HG03571 (cell line): ENCODE measurements at regions not wholly inside any gene's neighbourhood (a gene's known extent, or its start where the extent isn't known, plus 50 kb on each side); places are given as distances from the start of the nearest gene placed in this dataset.

ENCODE experiments used
- ATAC-seq: cut with Tn5 transposase; IDR thresholded peaks from one replicate; pipeline ENCODE4 v1.9.1; 2021; ENCODE audit not compliant: unreplicated experiment

DNA sequence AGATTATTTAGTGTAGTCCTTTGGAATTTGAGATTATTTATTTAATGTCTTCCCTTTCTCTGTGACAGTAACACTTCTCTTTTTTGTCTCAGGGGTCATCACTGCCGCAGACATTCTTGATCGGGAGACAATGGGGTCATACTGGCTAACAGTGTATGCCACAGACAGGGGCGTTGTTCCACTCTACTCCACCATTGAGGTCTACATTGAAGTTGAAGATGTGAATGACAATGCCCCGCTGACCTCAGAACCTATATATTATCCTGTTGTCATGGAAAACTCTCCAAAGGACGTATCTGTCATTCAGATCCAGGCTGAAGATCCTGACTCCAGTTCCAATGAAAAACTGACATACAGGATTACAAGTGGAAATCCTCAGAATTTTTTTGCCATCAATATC, 299.9 kb downstream of the FAT3 start:
- no peak for ATAC-seq

DNA sequence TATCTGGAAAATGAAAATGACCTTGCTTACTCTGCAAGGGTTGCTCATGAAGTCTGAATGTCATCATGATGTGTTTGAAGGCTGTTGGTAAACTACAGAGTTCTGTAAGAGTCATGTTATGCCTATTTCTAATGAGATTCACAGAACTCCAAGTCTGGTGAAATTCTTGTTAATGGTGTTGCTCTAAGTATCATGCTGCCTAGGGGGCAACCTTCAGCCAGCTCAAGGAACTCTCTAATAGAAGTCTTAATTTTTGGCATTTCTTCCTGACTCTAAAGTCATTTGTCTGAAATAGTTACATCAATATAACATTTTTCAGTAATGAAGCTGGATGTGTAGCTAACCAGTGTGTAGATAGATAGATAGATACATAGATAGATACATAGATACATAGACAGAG, 302.8 kb downstream of the FAT3 start:
- ATAC-seq = no peak

DNA sequence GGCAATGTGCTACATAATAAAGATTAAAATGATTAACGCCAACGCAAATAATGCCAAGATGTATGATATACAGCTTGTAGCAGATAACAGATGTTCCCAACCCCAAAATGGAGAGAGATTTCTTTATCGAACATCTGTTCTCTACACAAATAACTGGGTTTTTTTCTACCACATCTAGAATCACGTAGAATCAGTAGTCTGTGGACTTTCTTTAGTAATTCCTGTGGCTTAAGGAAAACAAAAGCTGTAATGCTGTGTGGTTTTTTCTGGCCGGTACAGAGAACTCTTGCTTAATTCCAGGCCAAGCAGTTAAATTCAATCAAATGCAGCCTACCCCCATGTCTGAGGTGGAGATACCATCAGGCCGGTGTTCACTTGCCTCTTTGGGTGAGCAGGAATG, 303.4 kb downstream of the FAT3 start:
- ATAC-seq = no peak

DNA sequence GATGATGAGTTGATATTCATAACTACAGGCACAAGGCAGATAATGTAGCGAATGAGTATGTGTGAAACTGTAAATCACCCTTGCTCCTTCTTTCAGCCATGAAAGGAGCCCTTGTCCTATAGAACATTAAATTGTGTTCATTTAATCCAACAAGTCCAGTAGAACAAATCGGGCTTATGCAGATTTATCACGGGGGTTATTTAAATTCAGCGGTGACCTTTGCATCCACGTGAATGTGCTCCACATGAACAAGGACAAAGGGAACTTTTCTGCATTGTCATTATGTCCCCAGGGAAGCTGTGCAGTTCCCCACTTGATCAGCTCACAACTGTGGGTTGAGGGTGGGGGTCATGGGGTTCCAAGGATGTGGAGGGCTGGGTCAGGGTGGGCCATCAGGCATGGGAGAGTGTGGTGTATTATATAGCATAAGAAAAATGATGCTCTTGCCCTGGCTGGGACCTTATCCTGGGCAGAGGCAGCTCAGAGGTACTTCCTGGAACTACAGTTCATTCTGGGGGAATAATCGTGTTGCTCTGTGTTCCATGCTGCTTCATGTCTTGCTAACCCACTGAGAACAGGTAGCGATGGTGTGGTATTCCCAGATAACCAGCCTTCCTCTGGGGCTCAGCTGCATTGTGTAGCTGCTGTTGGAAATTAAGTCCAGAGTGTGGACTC, 306.6 kb downstream of the FAT3 start:
- no peak for ATAC-seq

DNA sequence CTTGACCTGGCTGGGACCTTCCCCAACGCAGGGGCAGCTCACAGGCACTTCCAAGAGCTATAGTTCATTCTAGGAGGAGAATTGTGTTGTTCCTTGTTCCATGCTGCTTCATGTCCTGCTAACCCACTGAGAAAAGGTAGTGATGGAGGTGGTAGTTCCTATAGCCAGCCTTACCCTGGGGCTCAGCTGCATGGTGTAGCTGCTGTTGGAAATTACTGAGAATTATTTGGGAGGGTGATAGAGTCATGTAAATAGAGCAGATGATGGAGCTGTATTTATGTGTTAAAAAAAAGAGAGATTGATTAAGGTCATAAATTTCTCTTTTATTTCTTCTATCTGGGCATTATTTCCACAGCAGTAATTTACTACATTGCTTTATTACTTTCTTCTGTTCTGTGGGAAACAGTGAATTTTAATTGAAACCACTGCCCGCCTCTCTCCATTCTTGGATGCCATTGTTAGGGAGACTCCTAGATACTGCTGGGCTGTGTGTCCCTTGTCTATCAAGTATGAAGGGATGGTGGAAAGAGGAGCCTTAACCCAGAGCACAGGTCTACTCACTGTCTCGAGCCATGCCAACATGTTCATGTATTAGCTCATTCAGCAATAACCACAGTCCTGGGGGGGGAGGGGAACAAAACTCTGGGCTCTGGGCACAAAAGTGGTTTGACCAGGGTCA, 309.2 kb downstream of the FAT3 start:
- ATAC-seq = no peak

DNA sequence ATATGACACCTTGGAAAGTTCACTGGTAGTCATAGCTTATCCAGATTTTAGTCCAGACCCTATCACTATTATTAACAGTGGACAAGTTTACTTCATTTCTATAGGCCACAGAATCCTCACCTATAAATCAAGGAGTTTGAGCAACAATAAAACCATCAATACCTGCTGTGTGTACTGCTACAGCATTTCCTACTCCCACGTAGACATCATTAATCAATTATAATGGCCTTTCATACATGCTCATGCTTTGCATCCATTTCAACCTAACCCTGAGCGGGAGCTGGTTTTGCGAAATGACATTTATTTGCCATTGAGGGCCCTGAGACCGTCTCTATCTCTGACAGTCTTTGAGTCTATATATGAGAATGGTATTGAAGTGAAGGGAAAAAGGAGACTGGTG, 312.3 kb downstream of the FAT3 start:
- ATAC-seq = no peak

DNA sequence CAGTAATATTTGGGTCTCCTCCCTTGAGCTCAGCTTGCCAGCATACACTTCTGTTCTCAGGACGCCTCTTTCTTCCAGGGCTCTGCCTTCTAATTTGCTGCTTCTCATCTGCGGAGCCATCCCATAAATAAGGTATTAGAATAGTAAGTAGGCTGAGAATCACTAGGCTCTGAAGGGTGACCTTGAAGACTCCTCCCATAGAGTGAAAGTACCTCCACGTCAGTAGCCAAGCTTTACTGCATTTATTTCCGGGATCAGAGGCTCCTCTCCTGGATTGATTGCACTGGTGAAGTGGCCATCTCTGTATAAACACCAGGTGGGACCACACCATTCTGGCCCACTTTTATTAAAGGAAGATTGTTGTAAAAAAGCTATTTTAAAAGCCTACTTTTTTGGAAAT, 315.5 kb downstream of the FAT3 start:
- no peak for ATAC-seq

DNA sequence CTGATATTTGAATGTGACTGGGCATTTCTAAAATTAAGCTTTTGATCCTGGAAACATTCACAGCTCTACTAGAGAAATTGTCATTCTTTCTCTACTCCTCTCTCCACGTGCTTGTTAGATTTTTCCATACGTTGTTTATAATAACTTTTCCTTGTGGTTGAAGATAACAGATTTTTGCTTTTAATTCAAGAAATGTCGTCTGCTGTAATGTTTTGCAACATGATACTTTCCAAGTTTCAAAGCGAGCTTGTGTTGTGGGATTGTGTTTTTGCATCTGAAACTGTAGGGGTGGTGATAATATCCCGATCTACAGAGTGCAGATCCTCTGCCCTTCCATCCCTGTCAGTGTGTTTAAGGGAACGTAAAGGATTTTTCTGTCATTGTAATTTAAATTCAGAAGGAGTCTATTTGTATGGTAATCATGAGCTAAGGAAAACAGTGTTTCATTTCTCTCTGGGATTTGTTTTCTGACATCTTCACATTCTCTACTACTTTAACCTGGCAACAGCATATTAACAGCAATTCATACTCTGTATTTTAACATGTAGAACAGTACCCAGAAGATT, 321.4 kb downstream of the FAT3 start:
- ATAC-seq = no peak

DNA sequence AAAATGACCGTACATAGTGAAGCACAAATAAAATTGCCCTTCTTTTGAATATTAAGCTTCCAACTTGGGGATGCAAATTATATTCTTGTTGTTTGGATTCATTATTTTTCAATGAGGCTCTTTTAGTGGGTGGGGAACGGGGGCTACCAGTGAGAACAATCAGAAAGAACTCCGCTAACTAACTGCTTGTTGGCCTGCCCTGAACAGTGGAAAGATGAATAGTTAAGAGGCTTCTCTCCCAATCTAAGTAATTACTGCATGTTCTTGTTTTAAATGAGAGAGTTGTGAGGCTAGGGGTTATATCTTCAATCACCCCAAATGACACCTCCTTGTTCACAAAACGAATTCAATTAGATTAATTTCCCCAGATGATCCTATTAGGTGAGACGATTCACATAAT, 322.0 kb downstream of the FAT3 start:
- ATAC-seq = no peak

DNA sequence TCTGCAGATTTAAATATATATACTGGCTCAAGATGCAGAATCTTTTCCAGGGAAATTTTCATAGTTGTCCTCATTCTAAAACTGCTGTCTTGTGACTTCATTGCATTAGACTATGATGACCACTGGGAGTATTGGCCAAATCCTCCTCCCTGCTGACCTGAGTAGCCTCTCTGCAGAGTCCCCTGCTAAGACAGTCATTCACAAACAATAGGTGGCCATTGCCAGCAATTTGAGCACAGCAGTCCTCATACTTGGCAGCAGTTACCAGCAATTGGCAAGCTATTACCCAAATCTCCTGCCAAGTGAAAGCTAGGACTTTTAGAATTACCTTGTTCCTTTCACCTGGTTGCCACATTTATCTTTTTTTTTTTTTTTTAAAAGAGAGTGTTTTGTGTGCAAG, 325.8 kb downstream of the FAT3 start:
- no peak for ATAC-seq

DNA sequence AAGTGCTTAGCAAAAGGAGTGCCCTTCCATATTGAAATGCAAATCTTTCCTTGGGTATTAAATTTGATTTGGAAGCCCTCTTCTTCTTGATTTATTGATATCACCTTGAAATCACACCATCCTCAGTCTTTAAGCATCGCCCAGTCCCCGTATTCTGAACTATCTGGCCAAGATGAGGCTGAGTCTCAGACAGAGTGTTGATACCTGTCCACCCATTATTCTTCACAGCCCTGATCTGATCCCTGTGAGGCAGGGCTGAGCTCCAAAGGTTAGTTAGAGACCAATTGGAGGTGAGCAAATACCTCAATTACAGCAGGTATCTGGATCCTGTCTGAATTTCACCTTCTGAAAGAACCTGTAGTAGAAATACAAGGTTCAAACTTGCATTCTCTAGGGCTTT, 326.3 kb downstream of the FAT3 start:
- no peak for ATAC-seq

DNA sequence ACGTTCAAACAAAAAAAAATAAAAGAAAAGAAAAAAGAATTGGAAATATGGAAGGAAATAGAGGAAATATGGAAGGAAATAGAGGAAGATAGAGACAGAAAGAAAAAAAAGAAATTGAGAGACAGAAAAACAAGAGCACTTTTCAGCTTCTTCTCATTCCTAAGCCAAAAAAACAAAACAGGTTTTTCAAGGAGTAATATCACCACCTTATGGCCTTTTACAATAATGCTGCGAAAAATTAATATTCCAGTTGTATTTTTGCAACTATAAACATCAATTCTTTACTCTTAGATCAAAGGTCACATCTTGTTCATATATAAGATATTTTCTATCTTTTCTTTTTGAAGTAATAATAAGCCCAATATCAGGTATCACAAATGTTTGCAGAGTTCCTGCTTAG, 328.3 kb downstream of the FAT3 start:
- no peak for ATAC-seq

DNA sequence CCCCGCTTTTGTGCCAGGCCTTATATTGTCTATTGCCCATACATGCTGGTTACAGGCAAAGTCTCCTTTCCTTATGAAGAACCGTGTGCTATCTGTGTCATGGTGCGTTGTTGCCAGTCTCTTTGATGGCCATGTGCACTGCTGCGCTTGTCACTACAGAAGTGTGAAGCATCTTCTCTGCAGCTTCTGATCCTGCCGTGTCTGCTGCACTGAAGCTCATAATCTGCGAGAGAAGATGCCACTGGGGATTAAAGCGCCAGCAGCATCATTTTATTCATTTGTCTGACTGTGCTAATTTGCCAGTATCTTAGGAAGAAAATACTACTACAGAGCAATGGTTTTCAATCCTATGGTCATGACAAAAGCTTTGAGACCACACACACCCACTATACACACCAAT, 330.1 kb downstream of the FAT3 start:
- ATAC-seq = no peak

DNA sequence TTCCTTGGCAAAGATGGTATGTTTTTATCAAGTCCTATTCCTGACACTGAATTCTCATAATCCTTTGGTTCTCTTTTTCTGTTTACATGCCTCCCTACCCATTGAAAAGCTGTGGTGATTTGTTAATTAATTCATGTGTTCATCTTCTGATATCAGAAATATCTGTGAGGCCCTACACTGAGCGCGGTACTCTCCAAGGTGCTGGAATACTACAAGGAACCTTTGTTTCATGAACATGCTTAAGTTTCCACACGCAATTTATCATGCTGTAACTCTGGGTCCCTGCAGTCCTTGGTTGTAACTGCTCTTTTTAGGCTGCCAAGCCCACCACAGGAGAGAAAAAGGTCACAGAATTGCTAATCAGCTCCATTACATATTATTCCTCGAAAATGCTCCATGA, 331.8 kb downstream of the FAT3 start:
- no peak for ATAC-seq

DNA sequence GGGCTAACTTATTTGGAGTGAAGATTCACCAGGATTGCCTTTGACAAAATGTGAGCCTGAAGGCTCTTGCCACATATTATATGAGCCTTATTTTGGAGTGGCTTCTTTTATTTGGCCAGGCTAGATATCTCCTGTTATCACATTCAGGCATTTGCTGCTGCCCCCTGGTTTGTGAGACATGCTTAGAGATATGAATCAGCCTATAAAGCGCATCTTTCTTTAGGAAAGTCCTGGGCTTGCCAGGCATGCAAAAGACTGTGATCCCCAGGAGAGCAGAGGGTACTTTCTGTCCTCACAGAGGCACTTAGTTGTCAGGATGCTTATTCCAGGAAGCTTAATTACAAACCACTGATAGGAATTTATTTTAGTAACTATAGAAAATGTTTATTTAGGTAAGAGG, 333.3 kb downstream of the FAT3 start:
- no peak for ATAC-seq

DNA sequence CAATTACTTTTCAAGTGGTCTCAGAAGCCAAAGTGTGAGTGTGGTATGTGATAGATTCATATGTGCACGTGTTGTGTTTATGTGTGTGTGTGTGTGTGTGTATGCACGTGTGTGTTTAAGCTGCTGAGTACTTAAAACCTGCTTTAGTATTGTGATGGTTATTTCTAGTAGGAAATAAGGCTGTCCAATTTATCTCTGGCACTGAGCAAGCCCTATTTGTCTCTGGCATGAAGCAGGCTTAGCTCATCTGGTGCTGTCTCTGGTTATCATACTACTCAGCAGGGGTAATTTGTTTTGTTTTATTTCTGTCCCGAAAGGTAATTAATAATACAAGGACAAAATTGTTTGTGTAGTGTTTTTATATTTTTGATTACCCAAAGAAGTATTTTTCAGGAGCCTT, 333.7 kb downstream of the FAT3 start:
- no peak for ATAC-seq

DNA sequence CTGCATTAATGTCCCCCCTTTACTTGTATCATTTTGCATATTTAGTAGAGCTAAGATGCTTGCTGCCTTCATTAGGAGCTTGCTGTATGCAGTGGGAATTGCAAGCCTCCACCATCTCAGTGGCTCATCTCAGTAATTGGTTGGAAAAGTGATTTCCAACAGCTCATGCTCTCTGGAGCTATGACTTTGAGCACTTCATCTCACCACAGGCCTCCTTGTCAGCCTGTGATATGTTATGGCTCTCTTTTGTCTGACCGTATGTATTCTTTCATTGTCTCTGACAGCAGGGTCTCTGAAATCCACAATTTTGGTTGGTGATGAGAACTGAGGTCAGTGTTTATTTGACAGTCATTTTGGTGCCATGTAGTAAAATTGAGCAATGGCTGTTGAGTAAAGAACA, 345.1 kb downstream of the FAT3 start:
- ATAC-seq = no peak

DNA sequence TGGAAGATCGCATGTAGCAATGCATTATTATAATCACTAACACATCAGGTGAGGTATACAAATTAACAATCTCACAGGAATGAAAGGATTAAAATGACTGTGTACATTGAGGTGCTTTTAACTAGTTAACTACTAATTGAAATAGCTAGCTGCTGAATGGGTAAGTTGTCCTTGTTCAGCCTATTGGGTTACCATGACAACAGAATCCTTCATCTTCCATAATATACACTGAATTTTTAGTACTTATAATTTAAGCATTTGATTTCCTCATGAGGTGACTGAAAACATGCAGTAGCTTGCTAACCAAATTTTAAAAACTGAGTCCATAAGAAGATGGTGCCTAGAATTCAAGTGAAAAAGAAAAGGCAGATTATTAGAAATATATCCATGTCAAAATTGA, 347.9 kb downstream of the FAT3 start:
- no peak for ATAC-seq

DNA sequence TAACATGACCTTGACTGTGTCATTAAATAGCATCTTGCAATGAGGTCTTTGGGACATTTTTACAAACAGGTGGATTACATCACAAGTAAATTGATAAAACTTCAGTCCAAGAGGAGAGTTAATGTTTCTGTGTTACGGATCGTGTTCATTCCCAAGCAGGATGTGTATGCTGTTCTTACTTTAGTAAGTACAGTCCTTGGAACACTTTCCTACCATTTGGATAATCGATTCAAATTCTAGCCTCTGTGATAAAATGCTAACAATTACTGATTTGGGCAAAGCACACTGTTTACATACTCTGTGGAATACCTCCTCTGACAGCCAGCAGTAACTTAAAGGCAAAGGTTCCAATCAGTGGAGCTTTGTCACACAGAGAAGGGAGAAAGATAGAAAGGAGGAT, 351.7 kb downstream of the FAT3 start:
- no peak for ATAC-seq

DNA sequence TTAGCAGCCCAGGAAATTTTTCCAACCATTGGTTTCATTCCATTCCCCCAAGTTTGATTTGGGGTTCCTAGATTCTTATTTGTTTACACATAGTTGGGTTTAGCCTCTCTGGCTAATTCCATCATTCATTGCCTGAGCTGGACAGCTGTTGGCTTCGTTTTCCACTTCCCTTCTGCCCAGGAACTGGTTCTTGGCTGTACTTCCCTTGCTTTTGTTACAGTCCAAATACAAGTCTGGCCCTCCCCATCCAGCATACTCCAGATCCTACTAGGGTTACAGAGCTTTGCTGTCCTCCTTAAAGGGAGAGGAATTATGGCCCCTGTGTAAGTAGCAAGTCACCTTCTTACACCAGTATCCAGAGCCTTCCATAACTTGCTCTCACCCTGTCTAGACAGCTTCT, 356.3 kb downstream of the FAT3 start:
- no peak for ATAC-seq

DNA sequence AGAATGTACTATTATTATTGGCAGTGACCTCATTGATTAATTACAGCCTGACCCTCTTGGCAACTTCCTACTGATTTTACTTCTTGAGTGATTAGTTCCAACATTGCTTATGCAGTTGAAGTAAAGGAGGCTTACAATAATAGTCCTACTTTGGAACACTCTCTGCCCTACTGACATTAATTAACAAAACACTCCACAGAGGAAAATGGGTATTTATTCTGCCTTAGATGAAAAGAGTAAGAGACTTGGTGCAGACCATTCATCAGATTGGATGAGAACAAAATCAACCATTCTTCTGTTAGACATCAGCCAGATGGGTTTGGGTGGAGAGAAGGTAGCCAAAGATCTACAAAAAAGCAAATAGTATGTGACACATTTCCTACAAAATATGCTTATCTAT, 363.8 kb downstream of the FAT3 start:
- ATAC-seq = no peak

DNA sequence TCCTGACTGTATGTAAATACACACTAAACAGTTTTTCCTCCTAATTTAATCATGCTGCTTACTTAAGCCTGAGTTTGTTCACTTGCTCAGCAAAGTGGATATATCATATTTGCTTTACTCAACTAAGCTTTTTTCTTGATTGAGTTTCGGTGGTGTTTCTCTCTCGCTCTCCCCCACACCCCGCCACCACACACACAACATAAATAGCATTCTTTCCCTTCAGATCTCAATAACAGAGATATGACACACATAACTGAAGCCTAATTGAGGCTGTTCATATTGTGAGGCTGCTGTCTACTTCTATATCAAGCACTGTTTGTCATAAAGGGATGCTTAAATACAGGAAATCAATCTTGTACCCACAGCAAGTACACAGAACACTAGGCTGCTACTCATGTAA, 364.9 kb downstream of the FAT3 start:
- no peak for ATAC-seq

DNA sequence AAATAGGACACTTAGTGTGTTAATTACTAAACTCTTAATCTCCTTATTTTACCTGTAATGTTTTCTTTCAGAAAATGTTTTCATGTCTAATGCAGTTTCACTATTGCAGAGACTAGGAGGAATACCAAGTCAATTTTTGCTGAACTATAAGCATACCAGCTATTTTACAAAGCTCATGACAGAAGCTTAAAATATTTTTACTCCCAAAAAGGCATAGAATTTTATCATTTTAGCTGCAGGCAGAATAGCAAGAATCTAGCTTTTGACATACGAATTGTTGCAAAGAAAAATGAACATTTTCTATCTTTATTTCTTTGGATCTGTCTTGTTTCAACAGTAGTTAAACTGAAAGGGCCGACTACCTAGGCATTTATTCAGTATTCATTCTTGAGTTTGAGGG, 366.9 kb downstream of the FAT3 start:
- ATAC-seq = no peak
